Endodermal cell (in vitro differentiated cells): ENCODE measurements at regions not wholly inside any gene's neighbourhood (a gene's known extent, or its start where the extent isn't known, plus 50 kb on each side); places are given as distances from the start of the nearest gene placed in this dataset.

Source experiments
- DNase-seq: peaks from one replicate; pipeline ENCODE4 v3.0.0-alpha.2; 2017
- H3K27ac ChIP-seq: 2 replicates; pipeline ENCODE4 v1.5.1; 2013; ENCODE audit warnings: mild to moderate bottlenecking, low read depth, low read length, moderate library complexity
- H3K27me3 ChIP-seq: 2 replicates; pipeline ENCODE4 v1.6.1; 2013; ENCODE audit warnings: mild to moderate bottlenecking, low read length, moderate library complexity; ENCODE audit not compliant: insufficient read depth, control insufficient read depth, poor library complexity, severe bottlenecking
- H3K36me3 ChIP-seq: 2 replicates; pipeline ENCODE4 v1.7.0; 2013; ENCODE audit warnings: mild to moderate bottlenecking, low read length, moderate library complexity; ENCODE audit not compliant: control insufficient read depth, insufficient read depth
- H3K4me1 ChIP-seq: one replicate; pipeline ENCODE4 v1.7.0; 2013; ENCODE audit warnings: low read length; ENCODE audit not compliant: control insufficient read depth, insufficient read depth
- H3K4me3 ChIP-seq: 2 replicates; pipeline ENCODE4 v1.5.1; 2013; ENCODE audit warnings: mild to moderate bottlenecking, low read length, moderate library complexity
- H3K9ac ChIP-seq: 2 replicates; pipeline ENCODE4 v1.6.1; 2013; ENCODE audit warnings: mild to moderate bottlenecking, low read length, moderate library complexity; ENCODE audit not compliant: poor library complexity, severe bottlenecking; ENCODE audit errors: extremely low read depth
- H3K9me3 ChIP-seq: 2 replicates; pipeline ENCODE4 v1.6.1; 2013; ENCODE audit warnings: mild to moderate bottlenecking, low read length, moderate library complexity; ENCODE audit not compliant: control insufficient read depth
- H3K27ac Mint-ChIP-seq: 2 replicates; pipeline ENCODE4 v1.8.0; 2020; ENCODE audit warnings: mixed read lengths
- H3K27me3 Mint-ChIP-seq: 2 replicates; pipeline ENCODE4 v1.8.0; 2021; ENCODE audit warnings: mild to moderate bottlenecking, mixed read lengths; ENCODE audit not compliant: insufficient read depth
- H3K36me3 Mint-ChIP-seq: 2 replicates; pipeline ENCODE4 v1.8.0; 2020; ENCODE audit warnings: low read depth, mixed read lengths
- H3K4me1 Mint-ChIP-seq: 2 replicates; pipeline ENCODE4 v1.8.0; 2020; ENCODE audit warnings: mixed read lengths
- H3K4me3 Mint-ChIP-seq: 2 replicates; pipeline ENCODE4 v1.8.0; 2020; ENCODE audit warnings: mild to moderate bottlenecking, moderate library complexity, mixed read lengths
- H3K9me3 Mint-ChIP-seq: 2 replicates; pipeline ENCODE4 v1.8.0; 2020; ENCODE audit warnings: mild to moderate bottlenecking, mixed read lengths
- CTCF ChIP-seq: fragments of 200-600 bp; sonication (generic); conservative IDR thresholded peaks from 2 replicates; pipeline ENCODE4 v1.5.0; 2021; ENCODE audit warnings: antibody characterized with exemption, mild to moderate bottlenecking
- WGBS, 2 experiments: methylation state at CpG; one replicate each; pipeline versions ENCODE4 v1.1.5 to v1.1.7; 2013; ENCODE audit warnings: missing lambda C conversion rate in 2 of 2, mixed read lengths in 1 of 2; ENCODE audit not compliant: insufficient coverage in 1 of 2, insufficient read length in 1 of 2; 5-methylcytosine and 5-hydroxymethylcytosine counted together

- Histone ChIP-seq H3K36me3 (no peaks in the 10 kb centered on the region), H3K9ac (no peak overlapping the region), H3K4me3 (no peak overlapping the region), H3K27ac (no peak overlapping the region), H3K27me3 (no peaks in the 10 kb centered on the region), H3K9me3 (no peaks in the 10 kb centered on the region), H3K4me1 (no peaks in the 10 kb centered on the region)
- no peaks in the 10 kb centered on the region for H3K27me3 Mint-ChIP-seq
- no peaks in the 10 kb centered on the region for H3K9me3 Mint-ChIP-seq
- no peak for DNase-seq
- no peaks in the 10 kb centered on the region for H3K36me3 Mint-ChIP-seq
- TF ChIP-seq CTCF, result no peak
- H3K4me3 Mint-ChIP-seq, result no peak overlapping the region
- no peaks in the 10 kb centered on the region for H3K4me1 Mint-ChIP-seq
- 89 to 100% methylated on average over 1 of the region's 1 CpG for WGBS, 2 experiments
- H3K27ac Mint-ChIP-seq, result no peak overlapping the region
Observed at GRCh38 chr4:74527049-74527448, 82.1 kb downstream of the AREG start.

GRCh38 chr4:74528178-74528577 lies 83.2 kb downstream of the AREG start:
- no peaks in the 10 kb centered on the region for H3K36me3 ChIP-seq
- H3K4me1 ChIP-seq, result no peaks in the 10 kb centered on the region
- no peaks in the 10 kb centered on the region for H3K27me3 ChIP-seq
- no peak overlapping the region for H3K4me3 ChIP-seq
- H3K27ac Mint-ChIP-seq, result no peak overlapping the region
- DNase-seq, result no peak
- WGBS, 2 experiments, result 100% methylated on average over 1 of the region's 1 CpG; no CpG with 5 or more reads in 1 of the 2 experiments
- H3K9me3 ChIP-seq, result no peaks in the 10 kb centered on the region
- no peak for TF ChIP-seq CTCF
- no peak overlapping the region for H3K27ac ChIP-seq
- no peaks in the 10 kb centered on the region for H3K36me3 Mint-ChIP-seq
- H3K4me1 Mint-ChIP-seq, result no peaks in the 10 kb centered on the region
- H3K9me3 Mint-ChIP-seq, result no peaks in the 10 kb centered on the region
- H3K4me3 Mint-ChIP-seq, result no peak overlapping the region
- no peaks in the 10 kb centered on the region for H3K27me3 Mint-ChIP-seq
- H3K9ac ChIP-seq, result no peak overlapping the region

GRCh38 chr4:74529284-74530041 lies 84.5 kb downstream of the AREG start:
- H3K4me1 Mint-ChIP-seq, result no peaks in the 10 kb centered on the region
- no peak overlapping the region for H3K4me3 ChIP-seq
- H3K4me1 ChIP-seq, result no peaks in the 10 kb centered on the region
- no peak for DNase-seq
- no peaks in the 10 kb centered on the region for H3K27me3 ChIP-seq
- H3K9me3 ChIP-seq, result no peaks in the 10 kb centered on the region
- H3K36me3 ChIP-seq, result no peaks in the 10 kb centered on the region
- WGBS, 2 experiments, result 89 to 94% methylated on average over 7 to 11 of the region's 11 CpGs
- TF ChIP-seq CTCF, result no peak
- H3K9ac ChIP-seq, result no peak overlapping the region
- no peak overlapping the region for H3K4me3 Mint-ChIP-seq
- no peaks in the 10 kb centered on the region for H3K9me3 Mint-ChIP-seq
- no peak overlapping the region for H3K27ac Mint-ChIP-seq
- no peaks in the 10 kb centered on the region for H3K36me3 Mint-ChIP-seq
- H3K27ac ChIP-seq, result no peak overlapping the region
- H3K27me3 Mint-ChIP-seq, result no peaks in the 10 kb centered on the region
